NT2/D1 (cell line): ENCODE measurements at regions not wholly inside any gene's neighbourhood (a gene's known extent, or its start where the extent isn't known, plus 50 kb on each side); places are given as distances from the start of the nearest gene placed in this dataset.

Source experiments
- SUZ12 ChIP-seq: IDR thresholded peaks from 2 replicates; pipeline ENCODE4 v1.6.1; 2011; ENCODE audit not compliant: insufficient read length, insufficient read depth; ENCODE audit errors: extremely low read depth
- YY1 ChIP-seq: IDR thresholded peaks from 2 replicates; pipeline ENCODE4 v1.6.1; 2011; ENCODE audit not compliant: insufficient read length, insufficient read depth

DNA sequence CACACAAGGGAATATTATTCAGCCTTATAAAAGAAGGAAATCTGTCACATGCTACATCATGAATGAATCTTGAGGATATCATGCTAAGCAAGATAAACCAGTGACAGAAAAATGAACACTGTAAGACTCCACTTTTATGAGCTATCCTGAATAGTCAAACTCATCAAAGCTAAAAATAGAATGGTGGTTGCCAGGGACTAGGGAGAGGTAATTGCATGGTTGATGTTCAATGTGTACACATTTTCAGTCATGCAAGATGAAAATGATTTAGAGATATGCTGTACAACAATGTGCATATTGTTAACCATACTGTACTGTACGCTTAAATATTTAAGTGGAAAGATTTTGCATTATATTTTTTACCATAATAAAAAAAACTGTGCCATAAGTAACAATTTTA lies 1349.1 kb downstream of the XPNPEP1 start:
- no peak for TF ChIP-seq SUZ12
- TF ChIP-seq YY1, result no peak
